GM19324 (cell line): ENCODE measurements at regions not wholly inside any gene's neighbourhood (a gene's known extent, or its start where the extent isn't known, plus 50 kb on each side); places are given as distances from the start of the nearest gene placed in this dataset.
"Not testable (repeated sequence)": the region's sequence is repeated elsewhere in the genome, so short reads cannot be mapped to it uniquely, and the experiment has no call there.

Source experiments
- ATAC-seq: cut with Tn5 transposase; IDR thresholded peaks from one replicate; pipeline ENCODE4 v1.9.1; 2021; ENCODE audit warnings: mild to moderate bottlenecking, moderate library complexity; ENCODE audit not compliant: unreplicated experiment, low FRiP score

- no peak for ATAC-seq
These were observed 155.4 kb upstream of the ANO5 start for GRCh38 chr11:22037505-22037904.

- ATAC-seq: no peak
These were observed 151.8 kb upstream of the ANO5 start for GRCh38 chr11:22041039-22041438.

GRCh38 chr11:22042081-22042480 lies 150.8 kb upstream of the ANO5 start:
- ATAC-seq: no peak

- ATAC-seq: no peak
These were observed 148.8 kb upstream of the ANO5 start for GRCh38 chr11:22044126-22044525.

DNA sequence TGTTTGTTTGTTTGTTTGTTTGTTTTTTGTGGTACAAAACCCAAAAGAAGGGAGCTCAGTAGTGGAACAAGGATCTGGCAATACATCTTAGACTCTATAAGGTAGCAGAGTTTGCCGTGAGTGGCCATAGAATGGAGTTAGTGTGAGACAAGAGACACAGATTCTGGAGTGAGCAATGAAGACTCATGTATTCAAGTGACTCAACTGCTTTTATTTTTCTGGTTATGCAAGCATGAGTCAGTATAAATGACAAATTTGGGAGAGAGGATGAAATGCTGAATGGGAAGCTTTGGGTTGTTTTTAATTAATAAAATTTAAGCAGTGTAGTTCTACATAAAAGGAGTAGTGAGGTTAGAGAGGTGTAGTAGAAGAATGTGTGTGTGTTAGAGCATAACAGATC lies 143.6 kb upstream of the ANO5 start:
- no peak for ATAC-seq

DNA sequence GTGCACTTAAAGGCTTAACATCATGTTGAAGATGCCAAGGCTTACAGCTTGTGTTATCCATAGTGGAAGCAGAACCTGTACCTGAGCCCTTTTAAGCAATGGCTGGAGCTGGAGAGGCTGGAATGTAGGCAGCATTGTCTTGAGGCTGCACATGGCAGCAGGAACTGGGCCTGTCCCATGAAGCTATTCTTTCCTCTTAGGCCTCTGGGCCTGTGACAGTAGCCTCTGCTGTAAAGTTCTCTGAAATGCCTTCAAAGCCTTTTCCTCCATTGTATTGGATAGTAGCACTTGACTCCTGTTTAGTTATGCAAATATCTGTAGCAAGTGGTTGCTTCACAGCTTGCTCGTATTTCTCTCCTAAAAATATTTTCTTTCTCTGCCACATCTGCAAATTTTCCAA lies 127.4 kb upstream of the ANO5 start:
- no peak for ATAC-seq

DNA sequence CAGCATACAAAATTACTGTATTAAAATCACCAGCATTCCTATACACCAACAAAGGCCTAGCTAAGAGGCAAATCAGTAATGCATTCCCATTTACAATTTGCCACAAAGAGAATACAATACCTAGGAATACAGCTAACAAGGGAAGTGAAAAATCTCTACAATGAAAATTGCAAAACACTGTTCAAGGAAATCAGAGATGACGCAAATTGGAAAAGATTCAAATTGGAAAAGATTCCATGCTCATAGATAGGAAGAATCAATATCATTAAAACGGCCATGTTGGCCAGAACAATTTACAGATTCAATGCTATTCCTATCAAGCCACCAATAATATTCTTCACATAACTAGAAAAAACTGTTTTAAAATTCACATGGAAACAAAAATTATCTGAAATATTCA lies 123.0 kb upstream of the ANO5 start:
- ATAC-seq: no peak

DNA sequence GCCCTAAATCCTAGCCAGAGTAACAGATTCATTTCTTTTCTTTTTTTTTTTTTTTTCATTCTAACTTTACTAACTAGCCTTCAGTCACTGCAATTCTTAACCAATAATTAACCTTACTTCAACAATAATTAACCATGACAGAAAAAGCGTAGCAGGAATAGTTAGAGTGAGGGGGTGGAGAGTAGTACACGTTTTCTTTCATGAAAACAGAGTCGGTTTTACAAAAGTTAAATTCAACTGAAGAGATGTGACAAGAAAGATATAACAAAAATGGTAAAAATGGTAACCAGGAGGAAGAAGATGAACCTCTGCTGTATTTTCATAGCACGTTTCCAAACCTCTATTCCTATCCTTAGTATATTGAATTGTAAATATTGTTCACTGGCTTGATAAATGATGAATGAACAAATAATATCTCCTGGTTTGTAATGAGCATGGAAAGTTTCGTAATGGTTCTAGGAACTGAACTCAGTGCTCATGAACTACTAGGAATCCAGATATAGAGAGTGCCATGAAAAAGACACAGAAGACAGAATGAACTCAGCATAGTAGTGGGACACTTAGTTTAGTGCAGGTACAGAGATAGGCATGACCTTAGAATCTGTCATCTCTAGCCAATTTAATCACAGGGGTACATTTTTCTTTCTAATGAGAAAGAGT lies 116.5 kb upstream of the ANO5 start:
- ATAC-seq: no peak

DNA sequence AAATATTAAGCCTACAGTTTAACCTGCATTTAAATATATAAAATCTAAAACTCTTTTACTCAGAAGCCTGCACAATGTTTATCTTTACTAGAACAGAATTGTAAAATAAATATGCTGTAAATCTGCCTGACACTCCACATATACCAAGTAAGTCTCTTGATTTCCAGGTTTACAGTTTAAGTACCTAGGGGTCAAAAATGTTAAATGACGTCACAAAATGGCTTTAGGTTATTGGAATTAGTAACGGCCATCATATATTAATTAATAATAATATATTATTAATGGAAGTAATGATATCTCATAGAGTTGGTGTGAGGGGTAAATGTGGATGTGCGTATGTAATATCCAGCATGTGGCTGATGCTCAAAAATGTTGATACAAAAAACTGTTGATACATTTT lies 114.8 kb upstream of the ANO5 start:
- no peak for ATAC-seq

DNA sequence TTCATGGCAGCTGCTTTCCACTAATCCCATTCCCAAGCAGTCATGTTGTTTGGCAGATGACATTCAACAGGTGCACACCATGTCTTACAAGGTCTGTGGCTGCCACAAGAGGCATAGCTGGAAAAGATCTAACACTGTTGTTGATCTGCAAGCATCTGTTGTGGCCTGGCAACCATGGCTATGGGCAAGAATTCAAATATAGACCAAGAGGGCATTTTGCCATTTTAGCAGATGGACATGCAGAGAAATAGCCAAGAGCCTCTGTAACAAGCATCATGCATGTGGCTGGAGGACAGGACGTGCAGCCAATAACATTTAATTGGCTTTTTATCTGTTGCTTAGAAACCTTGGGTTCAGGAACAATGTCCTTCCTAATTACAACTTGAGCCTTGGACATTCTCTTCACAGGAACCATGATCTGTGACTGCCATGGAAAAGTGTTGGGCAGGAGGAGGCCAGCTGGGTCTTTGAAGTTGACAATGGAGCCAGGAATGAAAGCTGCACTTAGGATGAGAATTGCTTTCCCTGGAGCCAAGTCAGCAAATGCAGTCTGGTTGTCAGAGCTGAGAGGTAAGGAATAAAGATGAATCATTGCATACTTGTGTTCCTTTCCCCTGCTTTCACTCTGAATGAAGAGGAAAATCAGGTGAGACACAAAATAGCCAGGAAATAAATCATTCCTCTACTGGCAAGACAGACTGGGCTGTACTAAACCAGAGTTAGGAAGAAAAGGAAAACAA lies 113.6 kb upstream of the ANO5 start:
- no peak for ATAC-seq

- no peak for ATAC-seq
These were observed 110.7 kb upstream of the ANO5 start for GRCh38 chr11:22082178-22082577.

GRCh38 chr11:22082788-22083187 lies 110.1 kb upstream of the ANO5 start:
- ATAC-seq: no peak

GRCh38 chr11:22084056-22084455 lies 108.8 kb upstream of the ANO5 start:
- no peak for ATAC-seq

DNA sequence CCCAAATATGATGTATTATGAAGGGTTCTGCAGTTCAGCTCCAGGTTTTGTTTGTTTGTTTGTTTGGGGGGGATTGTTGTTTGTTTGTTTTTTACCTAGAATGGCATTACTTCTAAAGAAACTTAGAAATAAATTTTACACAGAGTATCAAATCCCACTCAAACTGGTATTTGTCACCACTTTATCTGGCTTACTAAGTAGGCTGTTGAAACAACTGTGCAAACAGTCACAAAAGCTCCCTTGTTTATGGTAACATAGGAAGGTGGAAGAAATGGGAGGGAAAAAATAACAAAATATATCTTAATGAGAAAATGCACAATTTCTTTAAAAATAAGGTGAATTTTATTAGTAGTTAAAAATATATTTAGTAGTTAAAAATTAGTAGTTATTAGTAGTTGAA lies 108.3 kb upstream of the ANO5 start:
- no peak for ATAC-seq

- ATAC-seq: no peak
These were observed 103.3 kb upstream of the ANO5 start for GRCh38 chr11:22089609-22090008.

DNA sequence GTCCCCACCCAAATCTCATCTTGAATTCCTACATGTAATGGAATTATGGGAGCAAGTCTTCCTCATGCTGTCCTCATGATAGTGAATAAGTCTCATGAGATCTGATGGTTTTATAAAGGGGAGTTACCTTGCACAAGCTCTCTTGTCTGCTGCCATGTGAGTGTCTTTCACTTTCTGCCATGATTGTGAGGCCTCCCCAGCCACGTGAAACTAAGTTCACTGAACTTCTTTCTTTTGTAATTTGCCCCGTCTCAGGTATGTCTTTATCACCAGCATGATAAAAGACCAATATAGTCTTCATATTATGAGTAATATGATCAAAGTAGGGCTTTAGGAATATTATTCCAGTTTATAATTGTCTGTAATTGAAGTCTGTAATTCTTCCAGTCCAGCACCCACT lies 86.3 kb upstream of the ANO5 start:
- no peak for ATAC-seq

- no peak for ATAC-seq
These were observed 77.3 kb upstream of the ANO5 start for GRCh38 chr11:22115470-22116029.

DNA sequence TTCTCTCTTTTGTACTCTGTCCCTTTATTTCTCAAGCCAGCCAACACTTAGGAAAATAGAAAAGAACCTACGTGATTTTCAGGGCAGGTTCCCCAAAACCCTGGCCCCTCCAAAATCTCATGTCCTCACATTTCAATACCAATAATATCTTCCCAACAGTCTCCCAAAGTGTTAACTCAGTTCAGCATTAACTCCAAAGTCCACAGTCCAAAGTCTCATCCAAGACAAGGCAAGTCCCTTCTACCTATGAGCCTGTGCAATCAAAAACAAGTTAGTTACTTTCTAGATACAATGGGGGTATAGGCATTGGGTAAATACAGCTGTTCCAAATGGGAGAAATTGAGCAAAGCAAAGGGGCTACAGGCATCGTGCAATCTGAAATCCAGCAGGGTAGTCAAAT lies 64.9 kb upstream of the ANO5 start:
- not testable (repeated sequence) for ATAC-seq

DNA sequence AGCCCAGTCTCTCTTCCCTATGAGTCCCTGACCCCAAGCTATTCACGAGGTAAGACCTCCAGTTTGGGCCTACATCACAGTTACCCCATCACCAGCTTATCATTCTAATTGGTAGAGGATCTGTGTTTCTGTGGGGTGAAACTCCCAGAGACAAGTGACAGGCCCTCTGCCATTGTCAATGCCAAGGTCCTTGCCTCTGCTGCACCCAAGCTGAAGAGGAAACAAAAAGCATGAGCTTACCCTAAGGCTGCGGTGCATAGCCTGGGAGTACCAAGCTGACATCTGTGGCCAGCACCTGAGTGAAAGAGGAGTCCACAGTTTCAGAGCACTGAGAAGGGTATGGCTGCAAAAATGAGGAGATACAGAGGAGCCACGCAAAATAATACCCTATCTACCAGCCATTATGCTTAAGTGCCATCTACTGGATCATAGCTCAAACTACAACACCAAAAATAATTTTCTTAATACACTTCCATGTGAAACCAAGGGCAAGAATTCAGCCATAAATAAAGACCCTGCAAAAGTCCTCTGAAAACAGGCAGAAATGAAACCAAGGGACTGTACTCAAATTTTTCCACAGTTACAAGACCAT lies 62.3 kb upstream of the ANO5 start:
- ATAC-seq: no peak

DNA sequence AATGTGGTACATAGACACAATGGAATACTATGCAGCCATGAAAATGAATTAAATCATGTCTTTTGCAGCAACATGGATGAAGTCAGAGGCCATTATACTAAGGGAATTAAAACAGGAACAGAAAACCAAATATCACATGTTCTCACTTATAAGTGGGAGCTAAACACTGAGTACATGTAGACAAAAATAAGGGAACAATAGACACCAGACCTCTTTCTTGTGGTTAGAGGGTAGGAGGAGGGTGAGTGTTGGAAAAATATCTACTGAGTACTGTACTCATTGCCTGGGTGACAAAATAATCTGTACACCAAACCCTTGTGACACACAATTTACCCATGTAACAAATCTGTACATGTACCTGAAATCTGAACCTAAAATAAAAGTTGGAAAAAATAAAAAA lies 59.1 kb upstream of the ANO5 start:
- no peak for ATAC-seq

GRCh38 chr11:22138264-22138663 lies 54.6 kb upstream of the ANO5 start:
- ATAC-seq: no peak
